Hepatocyte (in vitro differentiated cells): ENCODE measurements at regions not wholly inside any gene's neighbourhood (a gene's known extent, or its start where the extent isn't known, plus 50 kb on each side); places are given as distances from the start of the nearest gene placed in this dataset.

ENCODE experiments used
- CTCF ChIP-seq: fragments of 200-600 bp; sonication (generic); IDR thresholded peaks from 2 replicates; pipeline ENCODE4 v1.5.1; 2016; ENCODE audit warnings: antibody characterized with exemption, mild to moderate bottlenecking; ENCODE audit not compliant: poor library complexity
- EZH2 ChIP-seq: fragments of 200-600 bp; sonication (generic); IDR thresholded peaks from 2 replicates; pipeline ENCODE4 v1.6.1; 2016; ENCODE audit warnings: antibody characterized with exemption, mild to moderate bottlenecking, borderline replicate concordance

- TF ChIP-seq CTCF (no peak), EZH2 (no peak)
These were observed 242.0 kb upstream of the JAG1 start for GRCh38 chr20:10915815-10916214.
